Transverse colon (tissue), 4 donors: ENCODE measurements at regions not wholly inside any gene's neighbourhood (a gene's known extent, or its start where the extent isn't known, plus 50 kb on each side); places are given as distances from the start of the nearest gene placed in this dataset.
A peak's percentile ranks its signal among the peaks of the same experiment; 100 is the strongest.

Experiments used
- DNase-seq: peaks from one replicate; pipeline ENCODE4 v3.0.0-alpha.2; 2019
- H3K27ac ChIP-seq, 4 donors: fragments of 200-600 bp; sonication (generic); 2 replicates each; pipeline ENCODE4 v1.5.1; 2016 to 2018; ENCODE audit warnings: inconsistent platforms in 4 of 4
- H3K27me3 ChIP-seq: fragments of 200-600 bp; sonication (generic); 2 replicates; pipeline ENCODE4 v1.5.1; 2017; ENCODE audit warnings: inconsistent platforms
- H3K36me3 ChIP-seq, 4 donors: fragments of 200-600 bp; sonication (generic); 2 replicates each; pipeline ENCODE4 v1.5.1; 2017 to 2019; ENCODE audit warnings: inconsistent platforms in 4 of 4
- H3K4me1 ChIP-seq, 4 donors: fragments of 200-600 bp; sonication (generic); 2 replicates each; pipeline ENCODE4 v1.5.1; 2017 to 2020; ENCODE audit warnings: inconsistent platforms in 4 of 4
- H3K4me3 ChIP-seq, 4 donors: fragments of 200-600 bp; sonication (generic); 1 replicate in 1 of 4; 2 replicates in 3 of 4; pipeline versions ENCODE4 v1.5.1 to v1.6.1; 2017 to 2019; ENCODE audit warnings: inconsistent platforms in 4 of 4
- H3K9me3 ChIP-seq, 2 donors: fragments of 200-600 bp; sonication (generic); 2 replicates each; pipeline ENCODE4 v1.5.1; 2017 to 2019; ENCODE audit warnings: inconsistent platforms in 2 of 2
- CTCF ChIP-seq, 5 experiments: fragments of 200-600 bp in 3 of 5; fragments of 450-650 bp in 2 of 5; sonication (generic) in 3 of 5; IDR thresholded peaks; 1 replicate in 2 of 5; 2 replicates in 3 of 5; pipeline ENCODE4 v1.5.1; 2016 to 2017; ENCODE audit warnings: antibody characterized with exemption in 5 of 5, inconsistent platforms in 3 of 5, mild to moderate bottlenecking in 2 of 5, moderate library complexity in 1 of 5
- EP300 ChIP-seq: sonication (generic); formaldehyde crosslinking; IDR thresholded peaks from one replicate; pipeline ENCODE4 v1.6.1; 2017; ENCODE audit warnings: antibody characterized with exemption, low read depth
- POLR2A ChIP-seq: fragments of 450-650 bp; IDR thresholded peaks from one replicate; pipeline ENCODE4 v1.6.1; 2016; ENCODE audit warnings: antibody characterized with exemption, mild to moderate bottlenecking, moderate library complexity
- POLR2AphosphoS5 ChIP-seq, 3 donors: sonication (generic); formaldehyde crosslinking; IDR thresholded peaks; one replicate each; pipeline ENCODE4 v1.6.1; 2016; ENCODE audit warnings: antibody characterized with exemption in 3 of 3
- WGBS, 2 donors: methylation state at CpG; one replicate each; pipeline ENCODE4 v1.1.5; 2018; ENCODE audit warnings: low coverage in 1 of 2; 5-methylcytosine and 5-hydroxymethylcytosine counted together
- in situ Hi-C, 4 donors: fragments of 200-750 bp; cut with MboI; loops; one replicate each; pipeline versions ENCODE4 v1.15.0 to v1.15.1; 2017; ENCODE audit warnings: low sequenced_read_pairs in 3 of 4, low pct_ligation_motif_present in 1 of 4, low pct_unique_long_range_greater_than_20kb in 1 of 4
- intact Hi-C: fragments of 100-400 bp; cut with DNase I; formaldehyde crosslinking; loops from one replicate; pipeline ENCODE4 v1.15.1; 2023; ENCODE audit warnings: low total_unique reads

DNA sequence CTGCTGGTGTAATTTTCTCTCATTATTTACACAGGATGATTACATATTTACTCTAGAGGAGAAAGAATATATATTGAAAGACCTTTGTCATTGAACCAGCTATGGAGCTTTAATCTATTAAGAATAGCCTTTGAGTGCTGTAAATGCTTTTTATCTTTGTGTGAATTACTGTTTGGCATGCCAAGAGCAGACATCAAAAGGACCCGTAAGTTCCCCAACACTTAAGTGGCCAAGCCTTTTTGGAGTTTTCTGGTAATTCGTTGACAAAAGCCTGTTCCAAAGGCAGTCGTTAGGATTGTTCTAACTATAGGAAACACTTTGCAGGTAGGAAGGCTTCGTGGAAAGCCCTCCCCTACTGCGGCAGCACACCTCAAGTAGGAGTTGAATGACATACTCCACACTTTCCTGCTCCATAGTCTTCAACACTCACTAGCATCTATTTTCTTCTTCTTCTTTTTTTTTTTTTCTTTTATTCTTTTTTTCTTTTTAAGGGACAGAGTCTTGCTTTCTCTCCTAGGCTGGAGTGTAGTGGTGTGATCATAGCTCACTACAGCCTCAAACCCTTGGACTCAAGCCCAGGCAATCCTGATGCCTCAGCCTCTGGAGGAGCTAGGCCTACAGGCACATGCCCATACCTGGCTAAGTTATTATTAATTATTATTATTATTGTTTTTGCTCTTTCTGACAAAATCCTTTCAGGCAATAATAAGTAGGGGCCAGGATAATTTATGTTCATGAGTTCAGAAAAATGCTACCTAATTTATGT, 98.6 kb downstream of the SUCNR1 start:
- Histone ChIP-seq H3K4me3 (no peak overlapping the region), H3K36me3 (no peaks in the 10 kb centered on the region), H3K27me3 (no peaks in the 10 kb centered on the region), H3K4me1 (peaks cover 0 to 51% (median 14%) of the 10 kb centered on the region in 4 donors), H3K27ac (peak overlapping the region; percentile 3 to 64 (median 38)), H3K9me3 (peaks cover 0 to 4% of the 10 kb centered on the region in 2 donors)
- DNase-seq = peak; percentile 24
- 38 to 45% methylated on average over 5 of the region's 5 CpGs for WGBS, 2 donors
- no peak for TF ChIP-seq EP300
- TF ChIP-seq POLR2A = no peak
- TF ChIP-seq CTCF (IDR thresholded peaks at IDR 0.05) = no peak
- no peak for TF ChIP-seq POLR2AphosphoS5 (IDR thresholded peaks at IDR 0.05)
- in situ Hi-C loops (no loop called here), intact Hi-C loops (no loop called here)

GRCh38 chr3:151974067-151974466, 100.6 kb downstream of the SUCNR1 start:
- 49 to 52% methylated on average over 3 of the region's 3 CpGs for WGBS, 2 donors

DNA sequence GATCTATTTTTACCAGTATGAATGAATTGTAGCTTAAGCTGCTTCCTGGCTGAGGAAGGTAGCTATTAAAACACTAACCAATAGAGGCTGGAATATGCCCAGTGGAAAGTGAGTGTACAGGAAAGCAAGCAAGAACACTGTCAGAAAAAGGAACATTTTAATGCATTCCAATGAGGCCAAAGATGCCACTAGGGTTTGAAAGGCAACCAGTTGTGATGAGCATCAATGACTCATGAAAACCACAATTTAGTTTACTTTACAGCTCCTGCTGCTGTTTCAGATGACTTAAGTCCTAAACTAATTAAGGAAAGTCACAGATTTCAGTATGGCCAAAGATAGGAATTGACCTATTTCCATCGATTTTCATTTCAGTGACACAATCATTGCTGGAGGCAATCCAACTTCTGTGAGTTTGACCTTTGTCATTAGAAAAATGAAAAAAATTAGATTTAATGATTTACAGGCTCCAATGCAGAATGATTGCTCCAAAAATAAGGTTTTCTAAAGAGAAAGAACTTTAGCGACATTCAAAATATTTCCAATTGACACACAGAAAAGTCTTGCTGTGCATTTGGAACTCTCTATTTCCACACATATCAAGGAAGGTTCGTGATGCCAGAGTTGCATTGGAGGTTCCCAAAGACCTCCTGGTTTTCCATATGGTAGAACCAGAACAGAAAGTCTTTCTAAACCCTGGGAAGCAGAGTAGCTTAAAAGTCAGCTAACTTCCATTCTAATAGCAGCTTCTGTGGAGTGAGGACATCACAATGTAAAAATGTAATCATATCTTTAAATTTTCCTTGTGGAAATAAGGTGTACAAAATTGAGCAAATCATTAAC, 103.0 kb downstream of the SUCNR1 start:
- no peaks in the 10 kb centered on the region for H3K27me3 ChIP-seq
- intact Hi-C loops = no loop called here
- no peaks in the 10 kb centered on the region for H3K36me3 ChIP-seq
- H3K9me3 ChIP-seq = no peaks in the 10 kb centered on the region
- in situ Hi-C loops = no loop called here
- H3K27ac ChIP-seq = no peak overlapping the region
- no peak for DNase-seq
- H3K4me3 ChIP-seq = no peak overlapping the region
- peaks cover 0 to 40% (median 14%) of the 10 kb centered on the region in 4 donors for H3K4me1 ChIP-seq
- WGBS, 2 donors = 45 to 59% methylated on average over 3 of the region's 3 CpGs
- TF ChIP-seq POLR2AphosphoS5 (IDR thresholded peaks at IDR 0.05) = no peak
- TF ChIP-seq CTCF (IDR thresholded peaks at IDR 0.05) = no peak
- no peak for TF ChIP-seq POLR2A

More at GRCh38 chr3:151974067-151974466, 100.6 kb downstream of the SUCNR1 start:
- in situ Hi-C loops = no loop called here
- Histone ChIP-seq H3K4me1 (peaks cover 0 to 51% (median 14%) of the 10 kb centered on the region in 4 donors), H3K9me3 (no peaks in the 10 kb centered on the region), H3K27me3 (no peaks in the 10 kb centered on the region), H3K36me3 (no peaks in the 10 kb centered on the region), H3K27ac (no peak overlapping the region), H3K4me3 (no peak overlapping the region)
- intact Hi-C loops = no loop called here
- TF ChIP-seq POLR2A = no peak
- TF ChIP-seq EP300 = no peak
- no peak for TF ChIP-seq CTCF (IDR thresholded peaks at IDR 0.05)
- no peak for TF ChIP-seq POLR2AphosphoS5 (IDR thresholded peaks at IDR 0.05)
- DNase-seq = no peak

GRCh38 chr3:151979906-151980305, 106.5 kb downstream of the SUCNR1 start:
- WGBS, 2 donors = 22 to 25% methylated on average over 1 of the region's 1 CpG
- Histone ChIP-seq H3K4me3 (no peak overlapping the region), H3K9me3 (no peaks in the 10 kb centered on the region), H3K4me1 (peaks cover 0 to 12% (median 6%) of the 10 kb centered on the region in 4 donors), H3K27me3 (no peaks in the 10 kb centered on the region), H3K36me3 (no peaks in the 10 kb centered on the region), H3K27ac (no peak overlapping the region)
- no peak for DNase-seq
- intact Hi-C loops (no loop called here), in situ Hi-C loops (no loop called here)
- no peak for TF ChIP-seq CTCF (IDR thresholded peaks at IDR 0.05)
- no peak for TF ChIP-seq POLR2AphosphoS5 (IDR thresholded peaks at IDR 0.05)
- no peak for TF ChIP-seq POLR2A
